Upper lobe of right lung (tissue), 1 donor: ENCODE measurements at regions not wholly inside any gene's neighbourhood (a gene's known extent, or its start where the extent isn't known, plus 50 kb on each side); places are given as distances from the start of the nearest gene placed in this dataset.

Experiments
- ATAC-seq: fragments of 200-7000 bp; cut with Tn5 transposase; one replicate; pipeline ENCODE4 v1.9.1; 2020; ENCODE audit warnings: mild to moderate bottlenecking, moderate library complexity
- DNase-seq: peaks from one replicate; pipeline ENCODE4 v3.0.0-alpha.2; 2020
- H3K27ac ChIP-seq: fragments of 200-600 bp; one replicate; pipeline ENCODE4 v1.8.0; 2022
- H3K27me3 ChIP-seq: fragments of 200-600 bp; one replicate; pipeline ENCODE4 v1.8.0; 2022; ENCODE audit warnings: mild to moderate bottlenecking
- H3K36me3 ChIP-seq: fragments of 200-600 bp; one replicate; pipeline ENCODE4 v1.8.0; 2022
- H3K4me1 ChIP-seq: fragments of 200-600 bp; one replicate; pipeline ENCODE4 v1.8.0; 2022
- H3K4me3 ChIP-seq: fragments of 200-600 bp; one replicate; pipeline ENCODE4 v1.8.0; 2022; ENCODE audit warnings: mild to moderate bottlenecking
- H3K9me3 ChIP-seq: fragments of 200-600 bp; one replicate; pipeline ENCODE4 v1.8.0; 2022
- CTCF ChIP-seq: fragments of 200-600 bp; IDR thresholded peaks from one replicate; pipeline ENCODE4 v1.8.0; 2022; ENCODE audit warnings: antibody characterized with exemption
- intact Hi-C: fragments of 100-400 bp; cut with DNase I; formaldehyde crosslinking; loops from one replicate; pipeline ENCODE4 v1.11.0; 2022
- donor health status: DM: no; HTN: yes; CAD: no; lungs with severe emphysema.

- H3K9me3 ChIP-seq = no peaks in the 10 kb centered on the region
- no peak overlapping the region for H3K27ac ChIP-seq
- no peaks in the 10 kb centered on the region for H3K36me3 ChIP-seq
- TF ChIP-seq CTCF = no peak
- H3K4me3 ChIP-seq = no peak overlapping the region
- intact Hi-C loops = no loop called here
- no peaks in the 10 kb centered on the region for H3K4me1 ChIP-seq
- H3K27me3 ChIP-seq = no peaks in the 10 kb centered on the region
- DNase-seq = no peak
- ATAC-seq = no peak
Measured at GRCh38 chr5:15433709-15434108, 66.3 kb upstream of the FBXL7 start.

GRCh38 chr5:15431923-15432322, 68.1 kb upstream of the FBXL7 start:
- no peak for TF ChIP-seq CTCF
- Histone ChIP-seq H3K36me3 (no peaks in the 10 kb centered on the region), H3K27me3 (no peaks in the 10 kb centered on the region), H3K4me3 (no peak overlapping the region), H3K4me1 (no peaks in the 10 kb centered on the region), H3K9me3 (no peaks in the 10 kb centered on the region), H3K27ac (no peak overlapping the region)
- intact Hi-C loops = no loop called here
- ATAC-seq (no peak), DNase-seq (no peak)

- no peaks in the 10 kb centered on the region for H3K4me1 ChIP-seq
- intact Hi-C loops = no loop called here
- no peaks in the 10 kb centered on the region for H3K27me3 ChIP-seq
- no peaks in the 10 kb centered on the region for H3K36me3 ChIP-seq
- peak overlapping the region; percentile 2 for H3K4me3 ChIP-seq
- no peak for DNase-seq
- no peak for TF ChIP-seq CTCF
- no peak for ATAC-seq
- no peak overlapping the region for H3K27ac ChIP-seq
- H3K9me3 ChIP-seq = no peaks in the 10 kb centered on the region
Measured at GRCh38 chr5:15425766-15426165, 74.2 kb upstream of the FBXL7 start.

GRCh38 chr5:15424769-15425168, 75.2 kb upstream of the FBXL7 start:
- no peaks in the 10 kb centered on the region for H3K27me3 ChIP-seq
- no peak overlapping the region for H3K27ac ChIP-seq
- ATAC-seq (no peak), DNase-seq (no peak)
- H3K36me3 ChIP-seq = no peaks in the 10 kb centered on the region
- H3K4me3 ChIP-seq = no peak overlapping the region
- no peak for TF ChIP-seq CTCF
- H3K9me3 ChIP-seq = no peaks in the 10 kb centered on the region
- intact Hi-C loops = no loop called here
- no peaks in the 10 kb centered on the region for H3K4me1 ChIP-seq

GRCh38 chr5:15421921-15422412, 78.0 kb upstream of the FBXL7 start:
- H3K36me3 ChIP-seq = no peaks in the 10 kb centered on the region
- no peaks in the 10 kb centered on the region for H3K9me3 ChIP-seq
- H3K4me1 ChIP-seq = no peaks in the 10 kb centered on the region
- H3K27me3 ChIP-seq = no peaks in the 10 kb centered on the region
- intact Hi-C loops = no loop called here
- no peak for ATAC-seq
- no peak overlapping the region for H3K27ac ChIP-seq
- DNase-seq = no peak
- no peak overlapping the region for H3K4me3 ChIP-seq
- TF ChIP-seq CTCF = no peak

- no peaks in the 10 kb centered on the region for H3K4me1 ChIP-seq
- TF ChIP-seq CTCF = no peak
- no peak overlapping the region for H3K4me3 ChIP-seq
- H3K27me3 ChIP-seq = no peaks in the 10 kb centered on the region
- no peak overlapping the region for H3K27ac ChIP-seq
- no peaks in the 10 kb centered on the region for H3K36me3 ChIP-seq
- ATAC-seq = no peak
- no peaks in the 10 kb centered on the region for H3K9me3 ChIP-seq
- no peak for DNase-seq
- intact Hi-C loops = no loop called here
Measured at GRCh38 chr5:15421381-15421780, 78.6 kb upstream of the FBXL7 start.
